TTC549 (cell line): ENCODE measurements at regions not wholly inside any gene's neighbourhood (a gene's known extent, or its start where the extent isn't known, plus 50 kb on each side); places are given as distances from the start of the nearest gene placed in this dataset.
"Not testable (repeated sequence)": the region's sequence is repeated elsewhere in the genome, so short reads cannot be mapped to it uniquely, and the experiment has no call there.

Source experiments
- FAIRE-seq: peaks from 2 replicates; lab custom pipeline; 2012; peaks lifted over from hg19 to GRCh38; lab: Jason Lieb, UNC

DNA sequence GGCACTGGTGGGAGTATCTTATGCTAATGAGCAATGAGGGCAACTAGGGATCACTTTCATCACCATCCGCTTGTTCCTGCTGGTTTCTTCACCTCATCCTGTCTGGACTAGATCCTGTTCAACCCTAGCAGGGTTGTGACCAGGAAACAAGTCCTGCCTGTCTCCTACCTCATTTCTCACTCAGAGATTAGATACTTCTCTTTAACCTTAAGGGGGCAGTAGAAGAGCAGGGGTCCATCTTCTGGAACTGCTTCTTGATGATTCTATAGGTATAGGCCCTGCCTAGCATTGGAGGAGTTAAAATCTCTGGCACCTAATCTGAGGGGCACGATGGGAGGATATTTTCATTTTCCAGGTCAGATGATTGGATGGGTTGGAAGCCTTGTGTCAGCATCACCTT is 415.5 kb downstream of the TGIF2LX start:
- not testable (repeated sequence) for FAIRE-seq

DNA sequence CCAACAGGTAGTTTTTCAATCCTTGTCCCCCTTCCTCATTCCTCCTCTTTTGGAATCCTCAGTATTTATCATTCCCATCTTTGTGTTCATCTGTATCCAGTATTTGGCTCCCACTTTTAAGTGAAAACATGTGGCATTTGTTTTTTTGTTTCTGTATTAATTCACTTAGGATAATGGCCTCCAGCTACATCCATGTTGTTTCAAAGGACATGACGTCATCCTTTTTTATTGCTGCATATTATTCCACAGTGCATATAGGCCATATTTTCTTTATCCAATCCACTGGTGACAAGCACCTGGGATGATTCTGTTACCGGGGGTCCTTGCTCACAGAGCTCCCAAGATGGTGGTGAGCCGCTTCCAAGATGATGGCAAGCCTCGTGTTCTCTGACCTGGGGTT is 447.9 kb downstream of the TGIF2LX start:
- FAIRE-seq, result not testable (repeated sequence)

GRCh38 chrX:90398020-90398419 is 476.3 kb downstream of the TGIF2LX start:
- FAIRE-seq, result not testable (repeated sequence)

DNA sequence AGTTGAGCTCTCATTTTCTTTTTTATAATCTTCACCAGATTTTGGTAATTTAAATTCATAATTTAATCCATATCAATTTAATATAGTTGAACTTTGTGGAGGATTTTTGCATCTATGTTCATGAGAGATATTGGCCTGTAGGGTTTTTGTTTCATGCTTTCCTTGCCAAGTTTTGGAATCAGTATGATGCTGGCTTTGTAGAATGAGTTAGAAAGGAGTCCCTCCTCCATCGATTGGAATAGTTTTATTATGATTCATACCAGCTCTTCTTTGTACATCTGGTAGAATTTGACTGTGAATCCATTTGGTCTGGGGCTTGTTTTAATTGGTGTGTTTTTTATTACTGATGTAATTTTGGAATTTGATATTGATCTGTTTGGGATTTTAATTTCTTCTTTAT is 480.5 kb downstream of the TGIF2LX start:
- FAIRE-seq, result not testable (repeated sequence)

GRCh38 chrX:90403859-90404258 is 482.2 kb downstream of the TGIF2LX start:
- not testable (repeated sequence) for FAIRE-seq

GRCh38 chrX:90404846-90405436 is 483.2 kb downstream of the TGIF2LX start:
- not testable (repeated sequence) for FAIRE-seq

DNA sequence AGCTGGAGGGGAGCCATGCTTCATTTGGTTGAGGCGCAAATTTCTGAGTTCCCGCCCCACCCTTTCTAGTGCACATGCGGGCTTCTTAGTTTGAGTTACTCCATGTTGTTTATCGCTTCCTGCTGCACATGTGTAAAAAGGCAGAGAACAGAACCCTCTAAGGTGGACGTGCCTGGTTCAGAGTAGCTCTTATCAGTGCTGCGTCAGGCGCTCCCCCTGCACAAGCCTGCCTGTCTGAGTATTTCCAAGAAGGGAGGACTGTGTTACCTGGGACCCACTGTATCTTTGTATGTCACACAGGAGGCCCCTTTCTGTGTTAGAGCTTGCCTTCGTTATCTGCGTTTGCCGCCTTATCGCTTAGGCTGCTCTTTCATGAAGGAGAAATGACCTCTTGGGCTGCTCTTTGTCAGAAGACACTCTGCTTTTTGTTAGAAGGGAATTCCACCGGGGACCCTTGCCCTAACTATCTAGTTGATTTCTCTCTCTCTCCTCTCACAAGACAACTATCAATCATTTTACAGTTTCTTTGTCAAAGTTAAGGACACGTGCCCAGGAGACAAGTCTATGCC is 532.1 kb downstream of the TGIF2LX start:
- FAIRE-seq, result not testable (repeated sequence)

DNA sequence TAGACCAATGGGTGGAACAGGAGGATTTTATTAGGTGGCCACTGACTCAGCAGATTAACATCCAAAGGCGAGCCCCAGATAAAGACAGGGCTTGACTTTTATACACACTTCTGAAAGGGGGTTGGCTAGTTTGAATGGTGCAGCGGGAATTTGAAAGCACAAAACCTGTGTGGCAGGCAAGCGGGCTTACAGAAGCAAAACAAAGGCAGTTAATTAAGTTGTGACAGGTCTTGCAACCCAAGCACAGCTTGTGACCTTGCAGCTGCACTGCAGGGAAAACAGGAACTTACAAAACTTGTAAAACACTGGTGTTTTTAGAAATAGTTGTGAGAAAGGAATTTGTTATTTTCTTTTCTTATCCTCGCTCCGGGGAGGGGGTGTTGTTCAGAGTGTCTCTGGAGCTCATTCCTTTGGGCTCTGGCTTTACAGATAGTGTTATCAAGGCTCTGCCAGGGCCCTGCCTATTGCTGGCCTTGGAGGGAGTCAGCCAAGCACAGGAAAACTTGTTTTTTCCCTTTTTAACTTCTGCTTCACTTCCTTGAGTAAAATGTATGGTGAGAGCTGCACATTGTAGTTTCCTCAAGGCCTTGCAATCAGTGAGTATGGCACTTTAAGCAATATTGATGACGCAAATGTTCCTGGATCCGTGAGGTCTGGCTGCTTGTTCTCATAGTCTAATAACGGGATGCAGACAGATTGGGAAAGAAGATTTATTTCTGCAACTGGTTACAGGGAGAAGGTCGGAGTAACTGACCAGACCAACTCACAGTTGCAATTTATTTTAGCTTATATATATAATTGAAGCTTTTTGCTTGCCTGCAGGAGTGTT is 536.6 kb downstream of the TGIF2LX start:
- peak; percentile 37 for FAIRE-seq

GRCh38 chrX:90474445-90474844 is 552.7 kb downstream of the TGIF2LX start:
- FAIRE-seq, result not testable (repeated sequence)

GRCh38 chrX:90485406-90485805 is 563.7 kb downstream of the TGIF2LX start:
- FAIRE-seq, result peak; percentile 17

DNA sequence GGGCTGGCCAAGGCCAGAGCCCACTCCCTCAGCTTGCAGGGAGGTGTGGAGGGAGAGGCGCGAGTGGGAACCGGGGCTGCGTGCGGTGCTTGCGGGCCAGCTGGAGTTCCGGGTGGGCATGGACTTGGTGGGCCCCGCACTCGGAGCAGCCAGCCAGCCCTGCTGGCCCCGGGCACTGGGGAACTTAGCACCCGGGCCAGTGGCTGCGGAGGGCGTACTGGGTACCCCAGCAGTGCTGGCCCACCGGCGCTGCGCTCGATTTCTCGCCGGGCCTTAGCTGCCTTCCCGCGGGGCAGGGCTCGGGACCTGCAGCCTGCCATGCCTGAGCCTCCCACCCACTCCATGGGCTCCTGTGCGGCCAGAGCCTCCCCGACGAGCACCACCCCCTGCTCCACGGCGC is 599.6 kb downstream of the TGIF2LX start:
- FAIRE-seq, result not testable (repeated sequence)

GRCh38 chrX:90524383-90524968 is 602.8 kb downstream of the TGIF2LX start:
- FAIRE-seq, result not testable (repeated sequence)
